H1 (cell line): ENCODE measurements at regions not wholly inside any gene's neighbourhood (a gene's known extent, or its start where the extent isn't known, plus 50 kb on each side); places are given as distances from the start of the nearest gene placed in this dataset.

Experiments
- CTCF ChIA-PET: fragments of 300-600 bp; sonication (Branson Sonifier 250); formaldehyde crosslinking; loops from one replicate; lab custom pipeline; 2021; ENCODE audit not compliant: partially characterized antibody; lab: Charles Lee
- POLR2A ChIA-PET: fragments of 300-600 bp; sonication (Branson Sonifier 250); formaldehyde crosslinking; loops from one replicate; lab custom pipeline; 2021; ENCODE audit warnings: inconsistent platforms; ENCODE audit not compliant: partially characterized antibody; lab: Charles Lee
- DNase-seq, 2 experiments: peaks; one replicate each; pipeline versions ENCODE4 v3.0.0 to v3.0.0-alpha.2; 2010 to 2022; ENCODE audit warnings: low spot score in 2 of 2, low read depth in 1 of 2, mixed read lengths in 1 of 2
- FAIRE-seq: peaks from 2 replicates; lab custom pipeline; 2011; peaks lifted over from hg19 to GRCh38; lab: Jason Lieb, UNC
- H2AFZ ChIP-seq: 2 replicates; pipeline ENCODE4 v1.8.1; 2012; ENCODE audit warnings: low read length, inconsistent platforms
- H2AK5ac ChIP-seq: 2 replicates; pipeline ENCODE4 v1.6.1; 2013; ENCODE audit warnings: low read depth, low read length
- H2BK120ac ChIP-seq: replicated peaks from 2 replicates; pipeline ENCODE3; 2013; ENCODE audit warnings: low read depth, low read length, inconsistent platforms
- H2BK12ac ChIP-seq: 2 replicates; pipeline ENCODE4 v1.6.1; 2013; ENCODE audit warnings: low read depth, low read length
- H2BK15ac ChIP-seq: 2 replicates; pipeline ENCODE4 v1.6.1; 2013; ENCODE audit warnings: low read length
- H2BK20ac ChIP-seq: 2 replicates; pipeline ENCODE4 v1.6.1; 2013; ENCODE audit warnings: low read length
- H2BK5ac ChIP-seq: 2 replicates; pipeline ENCODE4 v1.6.1; 2013; ENCODE audit warnings: low read depth, low read length
- H3K14ac ChIP-seq: 2 replicates; pipeline ENCODE4 v1.6.1; 2013; ENCODE audit warnings: inconsistent platforms; ENCODE audit not compliant: insufficient read length
- H3K18ac ChIP-seq: 2 replicates; pipeline ENCODE4 v1.6.1; 2013; ENCODE audit warnings: low read length; ENCODE audit errors: extremely low read depth
- H3K23ac ChIP-seq: 2 replicates; pipeline ENCODE4 v1.6.1; 2013; ENCODE audit warnings: inconsistent platforms; ENCODE audit not compliant: insufficient read length
- H3K23me2 ChIP-seq: 2 replicates; pipeline ENCODE4 v1.6.1; 2013; ENCODE audit warnings: low read depth, low read length
- H3K27ac ChIP-seq: 2 replicates; pipeline ENCODE4 v1.6.1; 2011; ENCODE audit warnings: low read depth, low read length, inconsistent platforms
- H3K27me3 ChIP-seq, 4 experiments: replicated peaks in 1 of 4; 1 replicate in 1 of 4; 2 replicates in 3 of 4; pipeline versions ENCODE4 v1.6.1 to v1.8.1; 2011 to 2013; ENCODE audit warnings: low read length in 3 of 4, mild to moderate bottlenecking in 3 of 4, inconsistent platforms in 2 of 4, mixed read lengths in 2 of 4, moderate library complexity in 1 of 4; ENCODE audit not compliant: control insufficient read depth in 3 of 4, insufficient read depth in 3 of 4; ENCODE audit errors: extremely low read depth in 1 of 4
- H3K36me3 ChIP-seq, 4 experiments: 2 replicates each; pipeline versions ENCODE4 v1.6.1 to v1.8.1; 2011 to 2013; ENCODE audit warnings: mild to moderate bottlenecking in 4 of 4, low read length in 3 of 4, moderate library complexity in 2 of 4, control low read depth in 1 of 4, inconsistent platforms in 1 of 4; ENCODE audit not compliant: insufficient read depth in 4 of 4, control insufficient read depth in 2 of 4
- H3K4ac ChIP-seq: replicated peaks from 2 replicates; pipeline ENCODE3; 2013; ENCODE audit warnings: low read length, low read depth, mixed read lengths, inconsistent platforms; ENCODE audit not compliant: insufficient read length
- H3K4me1 ChIP-seq, 4 experiments: replicated peaks in 1 of 4; 1 replicate in 1 of 4; 2 replicates in 3 of 4; pipeline versions ENCODE4 v1.6.1 to v1.8.1; 2011 to 2013; ENCODE audit warnings: low read length in 3 of 4, inconsistent platforms in 2 of 4, mixed read lengths in 1 of 4; ENCODE audit not compliant: insufficient read depth in 4 of 4, control insufficient read depth in 3 of 4
- H3K4me2 ChIP-seq, 2 experiments: 2 replicates each; pipeline versions ENCODE4 v1.6.1 to v1.8.1; 2011 to 2013; ENCODE audit warnings: low read depth in 2 of 2, low read length in 2 of 2, control low read depth in 1 of 2, inconsistent platforms in 1 of 2, mild to moderate bottlenecking in 1 of 2; ENCODE audit not compliant: insufficient read depth in 1 of 2
- H3K4me3 ChIP-seq, 4 experiments: fragments of 200-600, 300-600 bp in 1 of 4; sonication (generic), shearing (Covaris generic), sonication (Bioruptor Twin) in 1 of 4; 2 replicates each; pipeline versions ENCODE4 v1.5.1 to v1.8.1; 2011 to 2016; ENCODE audit warnings: low read length in 4 of 4, low read depth in 3 of 4, control low read depth in 2 of 4, inconsistent platforms in 2 of 4, mild to moderate bottlenecking in 2 of 4, mixed read lengths in 1 of 4, moderate library complexity in 1 of 4; ENCODE audit not compliant: insufficient read depth in 2 of 4; ENCODE audit errors: extremely low read depth in 1 of 4
- H3K56ac ChIP-seq: replicated peaks from 2 replicates; pipeline ENCODE3; 2013; ENCODE audit warnings: low read depth, mild to moderate bottlenecking, mixed read lengths, low read length, inconsistent platforms; ENCODE audit not compliant: insufficient read length
- H3K79me1 ChIP-seq: 2 replicates; pipeline ENCODE4 v1.6.1; 2013; ENCODE audit warnings: low read depth, low read length, control low read depth
- H3K79me2 ChIP-seq, 2 experiments: 2 replicates each; pipeline versions ENCODE4 v1.6.1 to v1.8.1; 2012 to 2013; ENCODE audit warnings: low read length in 2 of 2, mild to moderate bottlenecking in 2 of 2, inconsistent platforms in 1 of 2; ENCODE audit not compliant: insufficient read depth in 2 of 2, control insufficient read depth in 1 of 2
- H3K9ac ChIP-seq, 4 experiments: replicated peaks in 1 of 4; 1 replicate in 1 of 4; 2 replicates in 3 of 4; pipeline versions ENCODE4 v1.6.1 to v1.8.1; 2011 to 2013; ENCODE audit warnings: low read depth in 3 of 4, low read length in 3 of 4, control low read depth in 2 of 4, mild to moderate bottlenecking in 2 of 4, moderate library complexity in 2 of 4, inconsistent platforms in 1 of 4; ENCODE audit errors: extremely low read depth in 1 of 4
- H3K9me3 ChIP-seq, 2 experiments: 2 replicates each; pipeline versions ENCODE4 v1.6.1 to v1.8.1; 2012 to 2013; ENCODE audit warnings: mild to moderate bottlenecking in 2 of 2, moderate library complexity in 2 of 2, control low read depth in 1 of 2, inconsistent platforms in 1 of 2, low read depth in 1 of 2, low read length in 1 of 2, mixed read lengths in 1 of 2; ENCODE audit not compliant: insufficient read depth in 2 of 2
- H4K20me1 ChIP-seq, 2 experiments: replicated peaks in 1 of 2; 2 replicates each; pipeline versions ENCODE3 to v1.8.1; 2011 to 2013; ENCODE audit warnings: inconsistent platforms in 2 of 2, low read length in 2 of 2, mild to moderate bottlenecking in 1 of 2; ENCODE audit not compliant: insufficient read depth in 2 of 2, control insufficient read depth in 1 of 2
- H4K5ac ChIP-seq: 2 replicates; pipeline ENCODE4 v1.6.1; 2013; ENCODE audit warnings: low read length, low read depth, mixed read lengths, inconsistent platforms; ENCODE audit not compliant: insufficient read length
- H4K8ac ChIP-seq: 2 replicates; pipeline ENCODE4 v1.8.0; 2013; ENCODE audit warnings: mild to moderate bottlenecking, moderate library complexity, low read length, inconsistent platforms; ENCODE audit not compliant: insufficient read depth; ENCODE audit errors: extremely low read depth
- H4K91ac ChIP-seq: replicated peaks from 2 replicates; pipeline ENCODE3; 2013; ENCODE audit warnings: low read length, mixed read lengths, inconsistent platforms; ENCODE audit not compliant: insufficient read length
- GTF2F1 ChIP-seq: IDR thresholded peaks from 2 replicates; pipeline ENCODE4 v1.6.1; 2012; ENCODE audit warnings: low read depth, low read length, improper control_type of control experiment, borderline replicate concordance
- NANOG ChIP-seq: IDR thresholded peaks from 2 replicates; pipeline ENCODE4 v1.6.1; 2011; ENCODE audit warnings: low read length, low read depth, mild to moderate bottlenecking, inconsistent platforms; ENCODE audit not compliant: insufficient read depth, poor library complexity, severe bottlenecking
- SIN3A ChIP-seq, 2 experiments: IDR thresholded peaks in 1 of 2; conservative IDR thresholded peaks in 1 of 2; 2 replicates each; pipeline ENCODE4 v1.6.1; 2011 to 2012; ENCODE audit warnings: low read length in 2 of 2, improper control_type of control experiment in 1 of 2, low read depth in 1 of 2, mild to moderate bottlenecking in 1 of 2
- WGBS, 2 experiments: shearing (Covaris generic) in 1 of 2; methylation state at CpG; one replicate each; pipeline versions ENCODE4 v1.1.6 to v1.1.7; 2013 to 2015; ENCODE audit warnings: low lambda C conversion rate in 2 of 2, mixed read lengths in 2 of 2, inconsistent platforms in 1 of 2, low coverage in 1 of 2, missing lambda C conversion rate in 1 of 2; ENCODE audit not compliant: insufficient replicate concordance in 2 of 2, insufficient coverage in 1 of 2, insufficient read length in 1 of 2; ENCODE audit errors: extremely low coverage in 1 of 2, missing lambda C conversion rate in 1 of 2; 5-methylcytosine and 5-hydroxymethylcytosine counted together

- no peak overlapping the region for H3K9ac ChIP-seq
- peaks cover 5% of the 10 kb centered on the region for H3K23me2 ChIP-seq
- no peaks in the 10 kb centered on the region for H3K79me2 ChIP-seq
- no peak overlapping the region for H3K18ac ChIP-seq
- H3K23ac ChIP-seq, result no peak overlapping the region
- H3K27me3 ChIP-seq, result no peaks in the 10 kb centered on the region
- no peak overlapping the region for H2AFZ ChIP-seq
- DNase-seq, result no peak
- H3K36me3 ChIP-seq, result no peaks in the 10 kb centered on the region
- CTCF ChIA-PET, result no interaction called here
- H2AK5ac ChIP-seq, result no peak overlapping the region
- no peak overlapping the region for H3K56ac ChIP-seq
- no peak overlapping the region for H2BK12ac ChIP-seq
- no peak for FAIRE-seq
- no peak overlapping the region for H2BK20ac ChIP-seq
- H3K27ac ChIP-seq, result no peak overlapping the region
- no peak overlapping the region for H4K91ac ChIP-seq
- H3K79me1 ChIP-seq, result no peaks in the 10 kb centered on the region
- H3K4me3 ChIP-seq, result no peak overlapping the region
- H3K4me1 ChIP-seq, result no peaks in the 10 kb centered on the region
- WGBS, 2 experiments, result 91% methylated on average over 3 of the region's 3 CpGs; no CpG with 5 or more reads in 1 of the 2 experiments
- no peaks in the 10 kb centered on the region for H4K20me1 ChIP-seq
- TF ChIP-seq SIN3A (conservative IDR thresholded peaks at IDR 0.05 in 1 of 2, IDR thresholded peaks at IDR 0.05 in 1 of 2; ENCODE audit: low read depth in 1 of 2, low read length in 2 of 2) (no peak), NANOG (no peak), GTF2F1 (no peak)
- no peak overlapping the region for H4K5ac ChIP-seq
- H4K8ac ChIP-seq, result no peak overlapping the region
- H2BK15ac ChIP-seq, result no peak overlapping the region
- H3K4me2 ChIP-seq, result no peak overlapping the region
- no peak overlapping the region for H3K14ac ChIP-seq
- H2BK5ac ChIP-seq, result no peak overlapping the region
- POLR2A ChIA-PET, result no interaction called here
- H2BK120ac ChIP-seq, result peak overlapping the region; percentile 40
- H3K4ac ChIP-seq, result no peak overlapping the region
- no peaks in the 10 kb centered on the region for H3K9me3 ChIP-seq
Measured at GRCh38 chr13:40465015-40465390, 201.4 kb downstream of the FOXO1 start.
